ENCODE measurements at regions not wholly inside any gene's neighbourhood (a gene's known extent, or its start where the extent isn't known, plus 50 kb on each side); places are given as distances from the start of the nearest gene placed in this dataset.
"Not testable (repeated sequence)": the region's sequence is repeated elsewhere in the genome, so short reads cannot be mapped to it uniquely, and the experiment has no call there.

DNA sequence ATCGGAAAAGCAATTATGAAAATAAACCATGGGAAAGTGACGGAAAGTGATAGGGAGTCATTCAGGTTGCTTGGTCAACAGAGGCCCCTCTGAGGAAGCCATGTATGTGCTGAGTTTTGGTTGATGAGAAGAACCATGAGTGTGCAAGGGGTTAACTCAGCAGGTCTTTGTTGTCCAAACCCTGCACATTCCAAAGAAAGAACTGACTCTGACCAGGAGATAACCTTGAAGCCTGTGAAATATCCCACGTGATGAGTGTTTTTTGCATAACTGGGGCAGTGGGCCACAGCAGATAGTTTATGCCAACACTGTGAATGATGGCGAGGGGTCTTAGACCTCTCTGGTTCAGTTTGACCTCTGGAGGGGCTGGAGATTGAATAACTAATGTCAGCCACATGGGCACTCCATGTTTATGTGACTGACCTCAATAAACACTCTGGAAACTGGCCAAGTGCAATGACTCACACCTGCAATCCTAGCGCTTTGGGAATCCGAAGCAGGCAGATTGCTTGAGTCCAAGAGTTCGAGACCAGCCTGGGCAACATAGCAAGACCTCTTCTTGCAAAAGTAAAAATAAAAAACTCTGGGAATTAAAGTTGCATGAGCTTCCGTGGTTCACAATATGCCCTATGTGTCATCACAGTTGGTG, 154.0 kb upstream of the FOXK1 start:
- no peak for DNase-seq

DNA sequence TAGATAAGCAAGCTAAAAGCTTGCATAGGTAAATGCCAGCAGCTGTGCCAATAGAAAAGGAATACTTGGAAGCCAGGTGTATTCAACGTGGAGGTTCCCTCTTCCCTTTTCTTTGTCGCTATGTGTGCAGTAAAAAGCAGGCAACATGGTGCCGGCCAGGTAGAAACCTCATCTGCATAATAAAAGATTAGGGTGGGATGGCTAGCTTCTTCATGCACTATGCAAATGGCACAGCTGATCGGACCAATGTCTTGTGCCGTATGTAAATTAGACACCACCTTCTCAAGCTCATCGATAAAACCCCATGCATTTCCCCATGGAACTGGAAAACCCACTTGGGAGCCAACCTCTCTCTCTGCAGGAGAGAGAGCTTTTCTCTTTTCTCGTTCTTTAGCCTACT, 150.9 kb upstream of the FOXK1 start:
- DNase-seq = no peak

DNA sequence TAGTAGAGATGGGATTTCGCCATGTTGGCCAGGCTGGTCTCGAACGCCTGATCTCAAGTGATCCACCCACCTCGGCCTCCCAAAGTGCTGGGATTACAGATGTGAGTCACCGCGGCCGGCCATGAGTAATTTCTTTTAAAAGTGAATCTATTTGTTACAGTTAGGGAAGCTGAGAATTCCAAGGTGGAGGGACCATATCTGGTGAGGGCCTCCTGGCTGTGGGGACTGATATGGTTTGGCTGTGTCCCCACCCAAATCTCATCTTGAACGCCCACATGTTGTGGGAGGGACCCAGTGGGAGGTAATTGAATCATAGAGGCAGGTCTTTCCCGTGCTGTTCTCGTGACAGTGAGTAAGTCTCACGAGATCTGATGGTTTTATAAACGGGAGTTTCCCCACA, 148.8 kb upstream of the FOXK1 start:
- not testable (repeated sequence) for DNase-seq

DNA sequence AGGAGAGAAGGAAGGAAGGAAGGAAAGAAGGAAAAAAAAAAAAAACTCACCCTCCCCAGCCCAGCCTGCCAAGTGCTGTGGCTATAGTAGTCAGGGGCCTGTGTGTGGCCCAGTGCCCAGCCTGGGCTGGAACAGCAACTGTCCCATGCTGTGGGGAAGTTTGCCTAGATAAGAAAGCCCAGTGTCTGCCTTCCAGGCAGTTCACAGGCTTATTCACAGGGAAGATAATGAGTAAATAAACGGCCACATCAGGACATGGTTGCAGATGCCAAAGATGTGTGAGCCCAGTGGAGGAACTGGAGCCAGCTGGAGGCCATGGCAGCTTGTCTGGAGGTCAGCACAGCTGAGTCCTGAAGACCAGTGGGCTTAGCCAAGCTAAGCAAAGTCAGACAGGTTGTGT, 132.4 kb upstream of the FOXK1 start:
- DNase-seq = no peak

DNA sequence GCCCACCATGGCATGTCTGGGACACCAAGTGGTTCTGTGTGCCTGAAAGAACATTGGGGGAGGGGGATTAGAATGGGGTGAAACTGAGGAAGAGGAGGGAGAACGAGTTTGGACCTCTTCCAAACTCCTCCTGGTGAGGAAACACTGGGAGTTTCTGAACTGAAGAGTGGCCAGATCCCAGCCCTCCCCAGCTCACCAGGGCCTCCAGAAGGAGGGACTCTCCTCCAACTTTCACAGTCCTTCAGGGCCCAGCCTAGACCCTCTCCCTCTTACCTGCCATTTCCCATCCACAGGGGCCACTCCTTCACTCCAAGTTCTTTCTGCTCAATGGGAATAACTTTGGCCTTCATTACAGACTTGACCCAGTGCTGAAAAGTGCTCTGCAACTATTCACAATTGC, 132.0 kb upstream of the FOXK1 start:
- DNase-seq = no peak

DNA sequence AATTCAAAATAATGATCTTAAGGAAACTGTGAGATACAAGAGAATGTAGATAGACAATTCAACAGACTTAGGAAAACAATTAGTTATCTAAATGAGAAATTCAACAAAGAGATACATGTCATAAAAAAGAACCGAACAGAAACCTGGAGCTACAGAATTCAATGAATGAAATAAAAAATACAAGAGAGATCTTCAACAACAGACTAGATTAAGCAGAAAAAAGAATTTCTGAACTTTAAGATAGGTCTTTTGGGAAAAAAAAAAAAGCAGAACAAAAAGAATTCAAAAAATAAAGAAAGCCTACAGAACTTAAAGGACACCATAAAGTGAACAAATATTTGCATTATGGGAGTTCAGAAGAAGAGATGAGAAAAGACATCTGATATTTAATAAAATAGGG, 129.1 kb upstream of the FOXK1 start:
- no peak for DNase-seq

DNA sequence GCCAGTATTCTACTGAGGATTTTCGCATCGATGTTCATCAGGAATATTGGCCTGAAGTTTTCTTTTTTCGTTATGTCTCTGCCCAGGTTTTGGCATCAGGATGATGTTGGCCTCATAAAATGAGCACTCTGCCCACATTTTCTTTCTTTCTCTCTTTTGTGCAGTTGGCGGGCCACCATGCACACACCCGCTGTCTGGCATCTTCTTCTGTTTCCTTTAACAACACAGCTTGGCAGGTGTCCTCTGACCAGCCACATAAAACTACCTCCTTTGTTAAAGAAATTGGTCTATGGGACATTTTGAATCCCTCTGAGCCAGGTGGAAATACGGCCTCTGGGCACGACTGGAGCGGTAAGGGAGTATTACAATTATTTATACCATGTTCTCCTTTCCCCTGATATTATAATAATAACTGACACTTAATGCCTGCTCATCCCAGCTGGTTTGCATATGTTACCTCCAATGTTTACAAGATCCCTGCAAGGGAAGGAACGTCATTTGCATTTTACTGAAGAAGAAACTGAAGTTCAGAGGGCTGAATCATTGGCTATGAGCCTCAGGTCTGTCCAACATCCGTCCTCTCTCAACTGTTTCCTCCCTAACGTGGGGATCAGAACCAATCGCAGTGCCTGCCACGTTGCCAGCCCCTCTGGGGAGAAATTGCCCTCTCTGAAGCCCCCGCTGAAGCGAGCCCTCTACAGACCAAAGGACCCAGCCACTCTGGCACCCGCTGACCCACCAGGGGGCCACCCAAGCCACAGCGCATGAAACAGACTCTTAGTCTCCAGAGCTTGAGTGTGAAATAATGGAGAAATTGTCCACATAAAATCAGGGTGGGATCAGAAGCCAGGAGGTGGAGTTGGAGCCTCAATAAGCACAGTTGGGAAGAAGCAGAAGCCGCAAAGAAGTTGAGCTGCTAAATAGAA, 125.0 kb upstream of the FOXK1 start:
- DNase-seq = no peak

DNA sequence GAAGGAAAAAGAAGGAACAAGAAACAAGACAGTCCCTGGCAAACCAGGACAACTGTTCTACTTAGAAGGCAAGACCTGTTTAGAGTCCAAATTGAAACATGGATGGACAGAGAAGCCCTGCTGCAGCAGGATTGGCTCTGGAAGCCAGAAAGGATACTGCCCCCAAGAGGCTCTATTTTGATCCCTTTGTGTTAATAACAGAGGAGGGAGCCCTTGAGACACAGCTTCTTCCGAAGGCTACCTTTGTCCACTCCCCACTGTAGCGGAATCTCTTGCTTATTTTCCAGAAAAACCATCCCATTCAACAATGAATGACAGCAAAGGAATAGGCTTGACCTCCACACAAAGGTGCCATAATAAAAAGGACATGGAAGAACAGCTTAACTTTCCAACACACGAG, 120.3 kb upstream of the FOXK1 start:
- no peak for DNase-seq

DNA sequence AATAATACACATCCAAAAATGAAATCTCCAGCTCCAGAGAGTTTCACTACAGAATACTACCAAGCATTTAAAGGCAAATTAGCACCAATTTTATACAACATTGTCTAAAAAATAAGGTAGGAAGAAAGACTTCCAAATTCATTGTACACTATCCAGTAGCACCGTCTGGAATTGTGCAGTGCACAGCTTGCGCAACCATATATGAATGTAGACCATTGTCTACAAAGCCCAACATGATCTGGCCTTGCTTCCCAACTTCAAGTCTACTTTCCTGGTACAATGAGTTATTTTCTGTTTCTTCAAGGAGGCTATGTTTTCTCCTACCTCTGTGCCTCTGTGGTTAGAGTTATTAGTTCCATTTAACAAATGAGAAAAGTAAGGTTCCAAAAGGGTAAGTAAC, 115.4 kb upstream of the FOXK1 start:
- DNase-seq = no peak

DNA sequence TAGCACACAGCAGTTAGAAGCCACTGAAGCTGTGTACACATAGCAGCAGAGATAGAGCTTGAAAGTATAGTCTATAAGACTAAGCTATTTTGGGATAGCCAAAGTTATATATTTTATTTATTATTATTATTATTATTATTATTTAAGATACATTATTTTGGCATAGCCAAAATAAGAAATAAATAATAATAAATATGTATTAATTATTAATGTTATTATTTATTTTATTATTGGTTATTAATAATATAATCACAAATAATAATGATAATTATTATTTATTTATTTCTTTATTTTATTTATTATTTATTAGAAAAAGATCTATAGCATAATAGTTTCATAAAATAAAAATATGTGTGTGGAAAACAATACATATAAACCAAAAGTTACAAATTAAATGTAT, 107.2 kb upstream of the FOXK1 start:
- no peak for DNase-seq

DNA sequence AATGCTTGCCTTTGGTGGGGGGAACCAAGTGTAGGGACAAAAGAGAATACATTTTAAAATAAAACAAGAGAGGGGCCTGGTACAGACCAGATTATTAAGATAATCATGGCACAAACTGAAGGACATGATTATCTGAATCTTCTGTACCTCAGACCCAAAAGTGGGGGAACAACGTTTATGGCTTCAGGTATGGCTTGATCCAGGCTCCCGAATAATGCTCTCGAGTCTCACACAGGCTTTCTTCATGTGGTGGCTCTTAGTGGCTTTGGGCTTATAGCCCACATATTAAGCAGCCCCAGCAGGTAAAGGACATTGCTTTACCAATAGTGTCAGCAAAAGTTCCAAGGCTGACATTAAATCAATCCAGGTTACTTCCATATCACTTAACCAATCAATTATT, 106.8 kb upstream of the FOXK1 start:
- DNase-seq = no peak

DNA sequence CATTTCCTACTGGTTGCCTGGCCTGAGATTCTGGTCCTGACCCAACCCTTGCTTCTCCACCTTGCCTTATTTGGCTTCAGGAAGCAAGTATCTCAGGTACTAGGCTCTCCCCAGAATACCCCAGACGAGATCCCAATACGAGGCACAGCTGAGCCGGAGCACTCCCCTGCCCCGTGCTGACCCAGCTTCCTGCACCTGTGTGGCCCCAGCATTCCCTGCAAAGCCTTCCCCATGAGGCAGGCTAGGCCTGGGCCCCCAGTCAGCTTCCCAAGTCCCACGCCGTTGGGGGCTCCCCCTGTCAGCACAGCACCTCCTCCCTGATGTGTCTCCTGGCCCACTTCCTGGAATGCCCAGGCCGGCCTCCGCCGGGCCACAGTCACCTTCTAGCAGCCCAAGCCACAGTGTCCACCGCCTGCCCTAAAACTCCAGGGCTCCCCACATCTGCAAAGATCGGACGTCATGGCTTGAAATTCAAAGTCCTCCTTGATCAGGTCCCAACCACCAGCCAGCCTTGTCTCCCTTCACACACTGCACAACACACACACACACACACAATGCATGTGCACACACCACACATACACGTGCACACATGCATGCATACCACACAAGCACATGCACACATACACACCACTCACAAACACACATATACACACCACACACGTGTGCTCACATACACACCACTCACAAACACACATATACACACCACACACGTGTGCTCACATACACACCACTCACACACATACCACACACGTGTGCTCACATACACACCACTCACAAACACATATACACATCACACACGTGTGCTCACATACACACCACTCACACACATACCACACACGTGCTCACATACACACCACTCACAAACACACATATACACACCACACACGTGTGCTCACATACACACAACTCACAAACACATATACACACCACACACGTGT, 78.9 kb upstream of the FOXK1 start:
- DNase-seq = no peak

DNA sequence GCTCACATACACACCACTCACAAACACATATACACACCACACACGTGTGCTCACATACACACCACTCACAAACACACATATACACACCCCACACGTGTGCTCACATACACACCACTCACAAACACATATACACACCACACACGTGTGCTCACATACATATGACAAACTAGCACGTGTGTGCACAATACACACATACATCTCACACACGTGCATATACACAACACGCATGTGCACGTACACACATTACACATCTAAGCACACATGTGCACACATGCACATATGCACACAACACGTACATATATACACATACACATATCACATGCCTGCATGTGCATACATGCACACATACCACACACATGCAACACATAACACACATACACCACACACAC, 78.3 kb upstream of the FOXK1 start:
- no peak for DNase-seq

DNA sequence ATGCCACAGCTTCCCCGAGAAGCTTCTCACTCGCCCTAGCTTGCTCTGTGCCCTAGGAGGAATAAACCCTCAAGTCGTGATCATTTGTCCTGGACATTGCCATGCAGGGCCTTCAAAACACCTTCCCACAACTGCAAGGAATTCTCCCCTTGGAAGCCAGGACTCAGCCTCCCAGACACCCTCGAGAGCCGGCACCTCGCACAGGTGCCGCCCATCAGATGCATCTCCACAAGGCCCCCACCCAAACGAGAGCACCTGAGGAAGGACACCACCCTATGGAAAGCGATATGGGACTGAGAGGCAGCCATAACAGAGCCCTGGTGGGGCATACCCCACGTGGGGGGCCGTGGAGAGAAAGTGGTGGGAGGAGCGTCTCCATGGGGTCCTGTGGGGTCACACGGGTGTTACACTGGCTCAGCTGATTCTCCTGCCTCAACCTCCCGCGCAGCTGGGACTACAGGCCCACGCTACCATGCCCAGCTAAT, 77.6 kb upstream of the FOXK1 start:
- DNase-seq = no peak

DNA sequence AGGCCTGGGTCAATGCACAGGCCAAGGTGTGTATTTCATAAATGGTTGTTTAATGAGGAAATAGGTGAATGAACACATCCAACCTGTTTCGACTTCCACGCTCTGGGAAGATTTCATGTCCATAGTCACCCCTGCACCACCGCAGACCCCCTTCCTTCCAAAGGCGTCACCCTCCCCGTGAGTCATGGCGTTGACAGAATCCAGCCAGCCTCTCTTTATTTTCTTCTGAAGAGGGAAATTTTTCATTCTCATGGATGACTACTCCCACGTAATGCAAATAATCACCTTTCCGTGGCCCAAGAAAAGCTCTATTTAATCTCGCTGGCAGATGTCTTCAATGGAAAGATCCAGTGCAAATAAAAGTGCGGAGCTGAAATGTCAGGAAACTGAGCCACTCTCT, 75.3 kb upstream of the FOXK1 start:
- DNase-seq = no peak

DNA sequence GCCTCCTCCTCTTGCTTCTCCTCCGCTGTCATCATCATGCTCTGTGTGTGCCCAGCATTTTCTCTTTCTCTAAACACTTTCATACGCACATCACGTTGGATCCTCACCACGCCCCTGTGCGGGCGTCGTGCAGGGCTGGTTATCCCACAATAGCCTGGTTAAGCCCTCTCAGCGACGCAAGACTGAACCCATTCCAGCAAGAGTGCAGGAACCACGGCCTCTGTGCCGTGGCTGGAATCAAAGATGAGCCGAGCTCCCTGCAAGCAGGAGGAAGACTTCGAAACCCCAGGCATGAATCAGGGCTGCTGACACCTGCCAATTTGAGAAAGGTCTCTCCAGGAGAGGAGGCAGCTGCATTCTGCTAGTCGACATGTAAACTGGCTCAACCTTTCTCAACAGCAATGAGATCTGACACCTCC, 74.8 kb upstream of the FOXK1 start:
- no peak for DNase-seq

DNA sequence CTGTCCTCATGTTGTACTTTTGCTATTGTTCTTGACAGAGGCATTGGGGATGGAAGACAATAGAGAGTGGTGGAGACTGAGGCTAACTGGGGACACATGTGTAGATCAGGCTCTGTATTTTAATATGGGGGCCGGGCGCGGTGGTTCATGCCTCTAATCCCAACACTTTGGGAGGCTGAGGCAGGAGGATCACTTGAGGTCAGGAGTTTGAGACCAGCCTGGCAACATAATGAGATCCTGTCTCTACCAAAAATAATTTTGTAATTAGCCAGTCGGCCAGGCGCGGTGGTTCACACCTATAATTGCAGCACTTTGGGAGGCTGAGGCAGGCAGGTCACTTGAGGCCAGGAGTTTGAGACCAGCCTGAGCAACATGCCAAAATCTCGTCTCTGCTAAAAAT, 72.5 kb upstream of the FOXK1 start:
- DNase-seq = not testable (repeated sequence)

DNA sequence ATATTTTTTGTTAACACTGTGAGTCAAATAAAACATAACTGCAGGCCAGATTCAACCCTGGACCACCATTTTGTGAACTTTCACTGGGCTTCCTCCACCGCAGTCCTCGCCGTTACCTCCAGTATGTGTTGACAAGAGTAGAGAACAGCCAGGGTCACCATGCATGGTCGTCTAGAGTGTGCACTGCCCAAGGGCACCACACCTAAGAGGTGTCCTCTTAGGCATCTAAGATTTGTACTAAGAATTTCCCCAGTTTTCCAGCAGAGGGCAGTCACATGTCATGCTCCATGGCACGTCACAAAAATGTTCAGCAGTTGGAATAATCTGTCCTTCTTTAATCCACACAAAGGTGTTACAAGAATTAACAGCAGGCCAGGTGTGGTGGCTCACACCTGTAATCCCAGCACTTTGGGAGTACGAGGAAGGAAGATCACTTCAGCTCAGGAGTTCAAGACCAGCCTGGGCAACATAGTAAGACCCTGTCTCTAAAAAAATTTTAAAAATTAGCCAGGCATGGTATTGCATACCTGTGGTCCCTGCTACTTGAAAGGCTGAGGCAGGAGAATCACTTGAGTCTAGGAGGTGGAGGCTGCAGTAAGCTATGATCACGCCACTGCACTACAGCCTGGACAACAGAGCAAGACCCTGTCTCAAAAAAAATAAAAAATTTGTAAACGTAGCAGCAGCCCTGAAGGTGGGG, 71.2 kb upstream of the FOXK1 start:
- peak; percentile 23 to 76 (median 44) for DNase-seq

DNA sequence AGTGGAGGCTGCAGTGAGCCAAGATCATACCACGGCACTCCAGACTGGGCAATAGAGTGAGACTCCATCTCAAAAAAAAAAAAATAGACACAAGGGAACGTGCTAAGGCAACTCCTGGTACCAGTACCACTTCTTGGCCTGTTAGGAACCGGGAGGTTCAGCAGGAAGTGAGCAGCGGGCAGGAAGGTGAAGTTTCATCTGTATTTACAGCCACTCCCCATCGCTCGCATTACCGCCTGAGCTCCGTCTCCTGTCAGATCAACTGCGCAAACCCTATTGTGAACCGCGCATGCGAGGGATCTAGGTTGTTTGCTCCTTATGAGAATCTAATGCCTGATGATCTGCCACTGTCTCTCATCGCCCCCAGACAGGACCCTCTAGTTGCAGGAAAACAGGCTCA, 69.9 kb upstream of the FOXK1 start:
- DNase-seq = no peak

DNA sequence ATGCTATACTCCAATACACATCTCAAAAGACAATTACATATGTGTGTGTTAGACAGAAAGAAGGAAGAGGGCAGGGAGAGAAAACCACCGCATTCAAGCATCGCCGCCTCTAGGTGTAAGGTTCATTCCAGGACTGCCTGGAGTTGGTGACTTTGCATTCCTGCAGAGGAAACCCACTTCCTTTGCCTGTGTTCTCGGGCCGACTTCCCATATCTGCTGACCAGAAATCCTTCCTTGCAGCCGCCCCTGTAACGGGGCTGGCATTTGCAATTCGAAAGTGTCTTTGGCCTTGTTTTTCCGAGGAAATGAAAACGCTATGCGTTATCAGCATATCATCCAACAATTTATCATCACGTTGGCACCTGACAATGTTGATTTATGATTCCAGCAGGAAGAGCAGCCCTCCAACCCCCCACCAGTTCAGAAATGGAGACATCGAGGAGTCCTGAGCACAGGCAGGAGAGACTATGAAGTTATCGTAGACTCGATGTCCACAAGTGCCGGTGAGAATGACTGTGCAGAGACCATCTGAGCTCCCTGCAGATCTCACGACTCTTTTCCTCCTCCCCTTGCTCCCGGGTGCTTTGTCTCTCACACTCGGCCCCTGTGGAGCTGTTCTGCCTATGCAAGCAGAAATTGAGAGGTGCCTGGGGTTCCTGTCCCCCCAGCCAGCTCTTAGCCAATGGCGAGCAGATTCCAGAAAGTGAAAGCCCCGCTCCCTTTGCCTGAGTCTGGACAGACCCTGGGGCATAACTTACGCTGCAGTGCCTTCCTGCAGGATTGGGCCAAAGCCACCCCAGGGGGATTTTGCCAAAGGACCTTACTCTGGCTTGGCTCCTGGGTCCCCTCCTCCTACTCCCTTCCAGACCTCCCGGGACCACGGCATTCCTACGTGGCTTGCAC, 68.9 kb upstream of the FOXK1 start:
- DNase-seq = peak in 1 of 6 experiments; percentile 8

DNA sequence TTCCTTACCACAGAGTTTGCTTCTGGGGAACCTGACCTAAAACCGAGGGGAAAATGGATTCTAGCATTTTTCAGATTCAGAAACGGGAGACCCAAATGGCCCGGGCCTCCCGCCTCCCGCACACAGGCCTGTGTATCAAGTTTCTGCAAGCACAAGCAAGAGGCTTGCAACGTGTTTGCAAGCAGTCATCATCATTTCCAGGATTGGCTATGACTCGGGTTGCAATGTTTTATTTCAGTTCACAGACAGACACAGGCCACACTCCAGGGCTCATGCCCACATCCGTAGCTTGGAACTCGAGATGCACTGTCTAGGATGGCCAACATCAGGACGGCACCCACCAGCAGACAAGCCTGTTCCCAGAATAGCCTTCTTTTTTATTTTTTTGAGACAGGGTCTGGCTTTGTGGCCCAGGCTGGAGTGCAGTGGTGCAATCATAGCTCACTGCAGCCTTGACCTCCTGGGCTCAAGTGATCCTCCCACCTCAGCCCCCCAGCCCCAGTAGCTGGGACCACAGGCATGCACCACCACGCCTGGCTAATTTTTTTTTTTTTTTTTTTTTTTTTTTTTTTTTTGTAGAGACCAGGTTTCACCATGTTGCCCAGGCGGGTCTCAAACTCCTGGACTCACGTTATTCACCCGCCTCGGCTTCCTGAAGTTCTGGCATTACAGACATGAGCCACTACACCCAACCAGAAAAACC, 68.1 kb upstream of the FOXK1 start:
- DNase-seq = no peak

Data from stimulated activated naive CD4-positive, alpha-beta T cell (primary cell).